Kidney capillary endothelial cell (primary cell): ENCODE measurements at regions not wholly inside any gene's neighbourhood (a gene's known extent, or its start where the extent isn't known, plus 50 kb on each side); places are given as distances from the start of the nearest gene placed in this dataset.
"Not testable (repeated sequence)": the region's sequence is repeated elsewhere in the genome, so short reads cannot be mapped to it uniquely, and the experiment has no call there.

Experiments
- DNase-seq: peaks from one replicate; pipeline ENCODE4 v3.0.0-alpha.2; 2018; ENCODE audit warnings: low spot score

- no peak for DNase-seq
Observed at GRCh38 chr14:95597784-95598211, 62.9 kb downstream of the GLRX5 start.

- no peak for DNase-seq
Observed at GRCh38 chr14:95601650-95602049, 66.8 kb downstream of the GLRX5 start.

GRCh38 chr14:95603415-95603814, 68.6 kb downstream of the GLRX5 start:
- no peak for DNase-seq

- no peak for DNase-seq
Observed at GRCh38 chr14:95606266-95606665, 71.4 kb downstream of the GLRX5 start.

- no peak for DNase-seq
Observed at GRCh38 chr14:95608637-95609235, 73.9 kb downstream of the GLRX5 start.

GRCh38 chr14:95609398-95609990, 74.6 kb downstream of the GLRX5 start:
- peak; percentile 11 for DNase-seq

- no peak for DNase-seq
Observed at GRCh38 chr14:95611293-95611880, 74.8 kb upstream of the TCL1B start.

- no peak for DNase-seq
Observed at GRCh38 chr14:95614349-95614748, 71.9 kb upstream of the TCL1B start.

- DNase-seq, result no peak
Observed at GRCh38 chr14:95616745-95617144, 69.5 kb upstream of the TCL1B start.

GRCh38 chr14:95619785-95620417, 66.3 kb upstream of the TCL1B start:
- DNase-seq, result no peak

- no peak for DNase-seq
Observed at GRCh38 chr14:95620659-95621059, 65.6 kb upstream of the TCL1B start.

- no peak for DNase-seq
Observed at GRCh38 chr14:95623195-95623594, 63.0 kb upstream of the TCL1B start.

GRCh38 chr14:95625710-95626109, 60.5 kb upstream of the TCL1B start:
- not testable (repeated sequence) for DNase-seq

GRCh38 chr14:95635051-95635450, 51.2 kb upstream of the TCL1B start:
- DNase-seq, result no peak
